ENCODE measurements at regions not wholly inside any gene's neighbourhood (a gene's known extent, or its start where the extent isn't known, plus 50 kb on each side); places are given as distances from the start of the nearest gene placed in this dataset.

GRCh38 chr22:34427841-34428240 is 507.6 kb upstream of the LARGE1 start:
- TF ChIP-seq CTCF (IDR thresholded peaks at IDR 0.05; ENCODE audit: low read depth, low read length, missing input control) (no peak), TAF1 (conservative IDR thresholded peaks at IDR 0.05) (no peak), JUND (IDR thresholded peaks at IDR 0.05) (no peak), FOXA1 (IDR thresholded peaks at IDR 0.05) (no peak), YY1 (IDR thresholded peaks at IDR 0.05) (no peak)
